GM04504 (cell line): ENCODE measurements at regions not wholly inside any gene's neighbourhood (a gene's known extent, or its start where the extent isn't known, plus 50 kb on each side); places are given as distances from the start of the nearest gene placed in this dataset.

Source experiments
- DNase-seq: peaks from one replicate; pipeline ENCODE4 v3.0.0-alpha.2; 2012; ENCODE audit warnings: low read depth

- no peak for DNase-seq
These were observed 58.1 kb upstream of the MYRIP start for GRCh38 chr3:39751286-39751685.

- no peak for DNase-seq
These were observed 57.3 kb upstream of the MYRIP start for GRCh38 chr3:39752019-39752637.

- DNase-seq, result no peak
These were observed 56.7 kb upstream of the MYRIP start for GRCh38 chr3:39752751-39753150.

- no peak for DNase-seq
These were observed 56.0 kb upstream of the MYRIP start for GRCh38 chr3:39753391-39753790.

GRCh38 chr3:39754549-39754948, 54.9 kb upstream of the MYRIP start:
- DNase-seq, result no peak

GRCh38 chr3:39755100-39755499, 54.3 kb upstream of the MYRIP start:
- DNase-seq, result no peak

- no peak for DNase-seq
These were observed 52.1 kb upstream of the MYRIP start for GRCh38 chr3:39757307-39757706.
